Ishikawa (cell line): ENCODE measurements at regions not wholly inside any gene's neighbourhood (a gene's known extent, or its start where the extent isn't known, plus 50 kb on each side); places are given as distances from the start of the nearest gene placed in this dataset.

Source experiments
- CEBPB ChIP-seq: IDR thresholded peaks from 2 replicates; pipeline ENCODE4 v1.6.1; 2012
- CREB1 ChIP-seq: IDR thresholded peaks from 2 replicates; pipeline ENCODE4 v1.6.1; 2012; ENCODE audit warnings: low read depth
- EGR1 ChIP-seq: IDR thresholded peaks from 2 replicates; pipeline ENCODE4 v1.6.1; 2012
- EP300 ChIP-seq: IDR thresholded peaks from 2 replicates; pipeline ENCODE4 v1.6.1; 2012; ENCODE audit warnings: borderline replicate concordance
- FOXM1 ChIP-seq: IDR thresholded peaks from 2 replicates; pipeline ENCODE4 v1.6.1; 2012; ENCODE audit warnings: low read depth, borderline replicate concordance
- NFIC ChIP-seq: IDR thresholded peaks from 2 replicates; pipeline ENCODE4 v1.6.1; 2012
- RAD21 ChIP-seq: IDR thresholded peaks from 2 replicates; pipeline ENCODE4 v1.6.1; 2012; ENCODE audit warnings: low read depth
- REST ChIP-seq: IDR thresholded peaks from 2 replicates; pipeline ENCODE4 v1.6.1; 2012; ENCODE audit warnings: low read depth, mild to moderate bottlenecking
- TAF1 ChIP-seq: IDR thresholded peaks from 2 replicates; pipeline ENCODE4 v1.6.1; 2012; ENCODE audit warnings: low read depth, mild to moderate bottlenecking
- TCF12 ChIP-seq: IDR thresholded peaks from 2 replicates; pipeline ENCODE4 v1.6.1; 2012; ENCODE audit warnings: low read depth
- TEAD4 ChIP-seq: IDR thresholded peaks from 2 replicates; pipeline ENCODE4 v1.6.1; 2012
- USF1 ChIP-seq: IDR thresholded peaks from 2 replicates; pipeline ENCODE4 v1.6.1; 2012
- YY1 ChIP-seq: IDR thresholded peaks from 2 replicates; pipeline ENCODE4 v1.6.1; 2012; ENCODE audit warnings: low read depth
- ZBTB7A ChIP-seq: IDR thresholded peaks from 2 replicates; pipeline ENCODE4 v1.6.1; 2012; ENCODE audit warnings: low read depth
- TF ChIP-seq, protein P1 (sequence below): IDR thresholded peaks from 2 replicates; pipeline ENCODE4 v1.6.1; 2012

DNA sequence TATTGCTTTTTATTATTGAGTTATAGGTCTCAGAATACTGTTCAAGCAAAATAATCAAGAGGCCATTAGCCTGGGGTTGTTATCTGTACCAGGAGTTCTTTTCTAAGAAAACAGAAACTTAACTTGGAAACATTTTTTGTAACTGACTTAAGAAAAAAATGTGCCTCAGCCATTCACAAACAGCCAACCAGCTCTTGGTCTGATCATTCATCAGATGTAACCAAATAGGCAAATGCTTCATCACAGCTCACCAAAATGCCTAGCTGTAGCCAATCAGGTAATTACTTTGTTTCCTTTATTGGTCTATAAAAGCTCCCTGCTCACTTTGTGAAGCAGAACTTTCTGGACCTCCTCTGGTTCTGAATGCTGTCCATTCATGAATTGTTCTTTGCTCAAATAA lies 387.7 kb downstream of the FAT4 start:
- TF ChIP-seq TAF1 = no peak
- TF ChIP-seq RAD21 = no peak
- TF ChIP-seq CREB1 = no peak

GRCh38 chr4:125703443-125703842 lies 388.7 kb downstream of the FAT4 start:
- no peak for TF ChIP-seq EP300
- TF ChIP-seq, protein P1, sequence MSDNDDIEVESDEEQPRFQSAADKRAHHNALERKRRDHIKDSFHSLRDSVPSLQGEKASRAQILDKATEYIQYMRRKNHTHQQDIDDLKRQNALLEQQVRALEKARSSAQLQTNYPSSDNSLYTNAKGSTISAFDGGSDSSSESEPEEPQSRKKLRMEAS = no peak
- TF ChIP-seq EGR1 = no peak
- TF ChIP-seq RAD21 = no peak
- TF ChIP-seq CREB1 = no peak

GRCh38 chr4:125704726-125705125 lies 390.0 kb downstream of the FAT4 start:
- no peak for TF ChIP-seq YY1
- no peak for TF ChIP-seq TEAD4
- no peak for TF ChIP-seq TCF12
- TF ChIP-seq, protein P1 = no peak
- TF ChIP-seq USF1 = no peak
- TF ChIP-seq CREB1 = no peak
- no peak for TF ChIP-seq CEBPB
- TF ChIP-seq RAD21 = no peak
- TF ChIP-seq REST = no peak
- TF ChIP-seq EGR1 = no peak
- TF ChIP-seq TAF1 = no peak
- TF ChIP-seq FOXM1 = no peak
- no peak for TF ChIP-seq ZBTB7A
- no peak for TF ChIP-seq NFIC
- no peak for TF ChIP-seq EP300

- TF ChIP-seq EGR1 (no peak), YY1 (no peak), NFIC (no peak), TEAD4 (no peak), CREB1 (no peak), FOXM1 (no peak)
- TF ChIP-seq, protein P1 = no peak
Measured at GRCh38 chr4:125705681-125706080, 390.9 kb downstream of the FAT4 start.

DNA sequence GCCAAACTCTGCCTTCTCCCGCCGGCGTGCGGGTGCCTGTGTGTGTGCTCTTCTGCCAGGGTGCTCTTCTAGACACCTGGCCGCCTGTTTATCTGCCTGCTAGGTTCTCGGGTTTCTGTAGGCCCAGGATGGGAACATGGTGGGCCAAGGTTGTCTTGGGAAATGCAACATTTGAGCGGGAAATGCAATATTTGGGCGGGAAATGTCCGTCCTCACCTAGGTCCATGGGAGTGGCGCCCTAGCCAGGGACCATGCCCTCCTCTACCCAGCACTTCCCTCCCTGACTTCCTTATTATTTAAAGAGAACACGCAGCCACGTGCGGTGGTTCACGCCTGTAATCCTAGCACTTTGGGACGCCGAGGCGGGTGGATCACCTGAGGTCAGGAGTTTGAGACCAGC lies 392.6 kb downstream of the FAT4 start:
- TF ChIP-seq EGR1 = no peak
- no peak for TF ChIP-seq ZBTB7A
- TF ChIP-seq TEAD4 = no peak
- TF ChIP-seq TCF12 = no peak
- TF ChIP-seq TAF1 = no peak

- no peak for TF ChIP-seq EGR1
- TF ChIP-seq CREB1 = no peak
Measured at GRCh38 chr4:125710766-125711165, 396.0 kb downstream of the FAT4 start.

GRCh38 chr4:125714049-125714448 lies 399.3 kb downstream of the FAT4 start:
- TF ChIP-seq, protein P1 = no peak
- TF ChIP-seq NFIC = no peak
- TF ChIP-seq FOXM1 = no peak

DNA sequence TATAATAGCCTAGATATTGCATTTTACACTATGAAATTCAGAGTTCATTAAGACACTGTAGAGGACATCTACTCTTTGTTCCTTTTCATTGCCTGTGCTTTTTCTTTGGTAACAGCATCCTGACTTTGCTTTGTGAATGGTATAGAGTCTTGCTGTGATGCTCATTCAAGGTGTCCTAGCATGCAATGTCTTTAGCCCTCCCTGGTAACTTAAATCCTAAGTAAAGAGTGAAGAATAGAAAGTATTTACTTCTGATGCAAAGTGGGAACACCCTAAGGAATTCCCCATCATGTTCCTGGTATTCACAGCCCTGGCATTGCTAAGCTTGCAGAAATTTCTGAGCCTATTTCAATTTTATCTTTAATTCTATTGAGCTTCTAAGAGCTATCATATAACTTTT lies 400.1 kb downstream of the FAT4 start:
- TF ChIP-seq CREB1 (no peak), TCF12 (no peak), TAF1 (no peak), USF1 (no peak), ZBTB7A (no peak)

DNA sequence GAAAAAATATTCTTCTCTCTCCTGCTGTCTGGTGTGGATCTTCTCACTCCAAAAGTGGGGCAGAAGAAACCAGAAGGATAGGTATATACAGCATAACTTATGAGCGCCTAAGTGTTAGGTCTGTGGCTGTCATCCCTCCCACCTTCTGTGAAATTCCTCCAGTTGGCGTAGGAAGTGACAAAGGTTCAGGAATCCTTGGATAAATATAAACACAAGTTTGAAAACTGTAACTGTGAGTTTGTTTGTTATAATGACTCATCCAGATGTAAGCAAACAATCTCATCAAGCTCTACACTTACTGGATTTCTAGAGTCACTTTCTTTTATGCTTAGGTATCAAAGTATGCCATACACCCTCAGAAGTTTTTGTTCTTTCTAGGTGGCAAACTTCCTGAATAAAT lies 405.2 kb downstream of the FAT4 start:
- TF ChIP-seq RAD21 (no peak), EP300 (no peak), FOXM1 (no peak), CREB1 (no peak), TEAD4 (no peak), TCF12 (no peak), ZBTB7A (no peak), NFIC (no peak), TAF1 (no peak), REST (no peak)
- TF ChIP-seq, protein P1 = no peak
